ENCODE measurements at regions not wholly inside any gene's neighbourhood (a gene's known extent, or its start where the extent isn't known, plus 50 kb on each side); places are given as distances from the start of the nearest gene placed in this dataset.

DNA sequence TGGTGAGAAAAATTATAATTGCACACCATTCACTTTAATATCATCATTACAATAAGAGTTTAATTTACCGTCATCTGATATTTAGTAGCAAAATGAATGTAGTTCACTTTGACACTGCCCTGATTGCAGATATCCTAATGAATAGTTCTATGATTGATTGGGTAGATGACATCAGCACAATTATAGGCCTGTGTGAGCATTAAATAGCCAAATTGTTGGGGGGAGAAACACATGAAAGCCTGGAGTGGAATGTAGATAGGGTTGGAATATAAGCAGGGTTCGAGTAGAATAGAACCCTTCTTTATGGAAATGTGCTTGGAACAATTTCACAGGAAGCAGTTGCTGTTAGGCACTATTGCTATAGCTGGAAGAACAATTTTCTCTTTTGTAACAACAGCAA, 1526.2 kb downstream of the RPA4 start:
- no peak for DNase-seq
- peaks cover 1% of the 10 kb centered on the region for H3K9me3 Mint-ChIP-seq (ENCODE audit: unreplicated experiment)
- no peaks in the 10 kb centered on the region for H3K27me3 Mint-ChIP-seq (ENCODE audit: unreplicated experiment)
- H3K36me3 Mint-ChIP-seq (ENCODE audit: unreplicated experiment), result no peaks in the 10 kb centered on the region
- no peak overlapping the region for H3K4me3 Mint-ChIP-seq (ENCODE audit: unreplicated experiment)
- no peak overlapping the region for H3K27ac Mint-ChIP-seq (ENCODE audit: unreplicated experiment)
- TF ChIP-seq, protein P1, sequence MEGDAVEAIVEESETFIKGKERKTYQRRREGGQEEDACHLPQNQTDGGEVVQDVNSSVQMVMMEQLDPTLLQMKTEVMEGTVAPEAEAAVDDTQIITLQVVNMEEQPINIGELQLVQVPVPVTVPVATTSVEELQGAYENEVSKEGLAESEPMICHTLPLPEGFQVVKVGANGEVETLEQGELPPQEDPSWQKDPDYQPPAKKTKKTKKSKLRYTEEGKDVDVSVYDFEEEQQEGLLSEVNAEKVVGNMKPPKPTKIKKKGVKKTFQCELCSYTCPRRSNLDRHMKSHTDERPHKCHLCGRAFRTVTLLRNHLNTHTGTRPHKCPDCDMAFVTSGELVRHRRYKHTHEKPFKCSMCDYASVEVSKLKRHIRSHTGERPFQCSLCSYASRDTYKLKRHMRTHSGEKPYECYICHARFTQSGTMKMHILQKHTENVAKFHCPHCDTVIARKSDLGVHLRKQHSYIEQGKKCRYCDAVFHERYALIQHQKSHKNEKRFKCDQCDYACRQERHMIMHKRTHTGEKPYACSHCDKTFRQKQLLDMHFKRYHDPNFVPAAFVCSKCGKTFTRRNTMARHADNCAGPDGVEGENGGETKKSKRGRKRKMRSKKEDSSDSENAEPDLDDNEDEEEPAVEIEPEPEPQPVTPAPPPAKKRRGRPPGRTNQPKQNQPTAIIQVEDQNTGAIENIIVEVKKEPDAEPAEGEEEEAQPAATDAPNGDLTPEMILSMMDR (IDR thresholded peaks at IDR 0.05; ENCODE audit: partially characterized antibody, unreplicated experiment), result no peak
- no peaks in the 10 kb centered on the region for H3K4me1 Mint-ChIP-seq (ENCODE audit: low read depth, unreplicated experiment)

DNA sequence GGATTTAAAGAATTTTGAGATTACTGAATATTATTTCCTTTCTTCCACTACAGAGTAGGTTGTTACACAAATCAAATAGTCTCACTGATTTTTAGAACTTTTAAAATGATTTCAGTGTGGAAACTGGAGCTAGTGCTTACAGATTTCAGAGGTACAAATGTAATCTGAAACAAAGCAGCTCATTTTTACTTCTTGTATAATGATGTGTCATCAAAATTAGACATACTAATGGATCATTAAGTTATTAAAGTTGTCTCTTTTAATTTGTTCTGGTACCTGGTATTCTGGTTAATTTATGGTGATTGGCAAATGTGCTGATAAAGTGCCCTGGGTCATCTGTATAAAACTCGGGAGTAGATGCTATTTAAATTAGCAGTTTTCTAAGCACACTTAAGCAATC, 1528.3 kb downstream of the RPA4 start:
- DNase-seq, result no peak
- Mint-ChIP-seq H3K27me3 (ENCODE audit: unreplicated experiment) (no peaks in the 10 kb centered on the region), H3K9me3 (ENCODE audit: unreplicated experiment) (peaks cover 1% of the 10 kb centered on the region), H3K27ac (ENCODE audit: unreplicated experiment) (no peak overlapping the region), H3K4me3 (ENCODE audit: unreplicated experiment) (no peak overlapping the region), H3K4me1 (ENCODE audit: low read depth, unreplicated experiment) (no peaks in the 10 kb centered on the region), H3K36me3 (ENCODE audit: unreplicated experiment) (no peaks in the 10 kb centered on the region)
- TF ChIP-seq, protein P1 (IDR thresholded peaks at IDR 0.05; ENCODE audit: partially characterized antibody, unreplicated experiment), result no peak

DNA sequence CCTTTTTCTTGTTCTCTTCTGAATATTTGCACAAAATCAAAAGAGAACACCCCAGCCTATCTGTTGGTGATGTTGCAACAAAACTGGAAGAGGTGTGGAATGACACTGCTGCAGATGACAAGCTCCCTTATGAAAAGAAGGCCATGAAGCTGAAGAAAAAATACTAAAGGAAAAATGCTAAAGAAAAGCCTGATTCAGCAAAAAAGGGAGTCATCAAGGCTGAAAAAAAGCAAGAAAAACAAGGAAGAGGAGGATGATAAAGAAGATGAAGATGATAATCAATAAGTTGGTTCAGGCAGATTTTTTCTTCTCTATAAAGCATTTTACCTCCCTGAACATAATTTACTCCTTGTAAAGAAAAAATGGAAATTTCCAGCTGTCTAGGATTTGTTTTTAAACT, 1538.8 kb downstream of the RPA4 start:
- Mint-ChIP-seq H3K27me3 (ENCODE audit: unreplicated experiment) (no peaks in the 10 kb centered on the region), H3K4me1 (ENCODE audit: low read depth, unreplicated experiment) (no peaks in the 10 kb centered on the region), H3K9me3 (ENCODE audit: unreplicated experiment) (peaks cover 1% of the 10 kb centered on the region), H3K27ac (ENCODE audit: unreplicated experiment) (no peak overlapping the region), H3K4me3 (ENCODE audit: unreplicated experiment) (no peak overlapping the region), H3K36me3 (ENCODE audit: unreplicated experiment) (no peaks in the 10 kb centered on the region)
- TF ChIP-seq, protein P1 (IDR thresholded peaks at IDR 0.05; ENCODE audit: partially characterized antibody, unreplicated experiment), result no peak
- DNase-seq, result no peak

DNA sequence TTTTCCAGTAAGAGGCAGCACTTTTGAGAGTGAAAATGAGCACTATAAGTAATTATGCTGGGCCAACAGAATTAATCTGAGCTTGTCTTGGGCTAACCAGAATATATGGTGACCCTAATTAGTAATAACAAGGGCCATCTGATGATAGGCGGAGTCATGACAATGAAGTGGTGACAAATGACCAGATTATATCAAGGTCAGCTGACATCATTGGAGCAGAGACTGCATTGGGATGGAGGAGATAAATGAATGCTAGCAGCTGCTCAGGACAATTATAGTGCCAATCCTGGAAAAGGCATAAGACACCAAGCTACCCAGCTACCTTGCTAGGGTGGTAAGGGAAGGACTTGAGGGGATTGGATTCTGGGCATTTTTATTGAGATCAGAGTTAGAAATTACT, 1548.7 kb downstream of the RPA4 start:
- DNase-seq, result no peak
- Mint-ChIP-seq H3K4me1 (ENCODE audit: low read depth, unreplicated experiment) (no peaks in the 10 kb centered on the region), H3K9me3 (ENCODE audit: unreplicated experiment) (no peaks in the 10 kb centered on the region), H3K36me3 (ENCODE audit: unreplicated experiment) (no peaks in the 10 kb centered on the region), H3K4me3 (ENCODE audit: unreplicated experiment) (no peak overlapping the region), H3K27me3 (ENCODE audit: unreplicated experiment) (no peaks in the 10 kb centered on the region), H3K27ac (ENCODE audit: unreplicated experiment) (no peak overlapping the region)
- TF ChIP-seq, protein P1 (IDR thresholded peaks at IDR 0.05; ENCODE audit: partially characterized antibody, unreplicated experiment), result no peak

DNA sequence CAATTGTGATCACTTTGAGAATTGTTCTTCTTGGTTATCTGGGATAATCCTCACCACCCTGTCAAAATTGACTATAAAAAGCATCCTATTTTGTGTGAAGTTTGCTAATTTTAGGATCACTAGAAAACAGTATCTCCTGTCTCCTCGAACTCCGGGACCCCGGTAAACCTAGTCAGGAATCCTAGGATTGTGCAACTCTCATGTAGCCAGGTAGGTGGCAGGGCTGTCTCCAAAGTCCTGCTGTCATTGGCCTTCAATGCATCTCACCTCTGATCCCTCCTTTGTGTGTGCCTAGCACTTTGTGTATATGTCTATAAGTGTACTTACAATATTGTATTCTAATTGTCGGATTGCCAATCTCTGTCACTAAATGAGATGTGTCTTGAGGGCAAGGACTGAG, 1564.8 kb downstream of the RPA4 start:
- DNase-seq, result no peak
- TF ChIP-seq, protein P1 (IDR thresholded peaks at IDR 0.05; ENCODE audit: partially characterized antibody, unreplicated experiment), result no peak
- Mint-ChIP-seq H3K27ac (ENCODE audit: unreplicated experiment) (no peak overlapping the region), H3K27me3 (ENCODE audit: unreplicated experiment) (no peaks in the 10 kb centered on the region), H3K36me3 (ENCODE audit: unreplicated experiment) (no peaks in the 10 kb centered on the region), H3K4me1 (ENCODE audit: low read depth, unreplicated experiment) (no peaks in the 10 kb centered on the region), H3K4me3 (ENCODE audit: unreplicated experiment) (no peak overlapping the region), H3K9me3 (ENCODE audit: unreplicated experiment) (no peaks in the 10 kb centered on the region)

Measured in glutamatergic neuron (in vitro differentiated cells).